ENCODE measurements at regions not wholly inside any gene's neighbourhood (a gene's known extent, or its start where the extent isn't known, plus 50 kb on each side); places are given as distances from the start of the nearest gene placed in this dataset.

GRCh38 chr13:88042489-88042888 is 371.3 kb downstream of the SLITRK5 start:
- Histone ChIP-seq H3K36me3 (ENCODE audit: insufficient read depth, low read length) (no peaks in the 10 kb centered on the region), H3K9me3 (ENCODE audit: low read depth, low read length) (peaks cover 2% of the 10 kb centered on the region), H3K4me3 (ENCODE audit: insufficient read depth, low read length) (no peak overlapping the region), H4K20me1 (ENCODE audit: insufficient read depth, low read length) (no peaks in the 10 kb centered on the region), H3K27me3 (ENCODE audit: insufficient read depth, low read length) (no peaks in the 10 kb centered on the region), H3K4me1 (ENCODE audit: insufficient read depth, low read length) (no peaks in the 10 kb centered on the region), H3K79me2 (ENCODE audit: insufficient read depth, low read length) (no peaks in the 10 kb centered on the region), H3K4me2 (ENCODE audit: insufficient read depth, low read length) (no peak overlapping the region), H3K27ac (ENCODE audit: low read depth, low read length) (no peak overlapping the region), H2AFZ (ENCODE audit: low read length) (no peak overlapping the region)
- TF ChIP-seq CTCF (IDR thresholded peaks at IDR 0.05; ENCODE audit: extremely low read depth, low read depth, low read length): no peak
- DNase-seq (ENCODE audit: insufficient read length, low spot score, missing footprints): no peak

- H3K36me3 ChIP-seq (ENCODE audit: insufficient read depth, low read length): no peaks in the 10 kb centered on the region
- no peak overlapping the region for H3K4me3 ChIP-seq (ENCODE audit: insufficient read depth, low read length)
- no peaks in the 10 kb centered on the region for H3K27me3 ChIP-seq (ENCODE audit: insufficient read depth, low read length)
- H3K27ac ChIP-seq (ENCODE audit: low read depth, low read length): no peak overlapping the region
- TF ChIP-seq CTCF (IDR thresholded peaks at IDR 0.05; ENCODE audit: extremely low read depth, low read depth, low read length): no peak
- H3K4me2 ChIP-seq (ENCODE audit: insufficient read depth, low read length): no peak overlapping the region
- DNase-seq (ENCODE audit: insufficient read length, low spot score, missing footprints): no peak
- no peaks in the 10 kb centered on the region for H4K20me1 ChIP-seq (ENCODE audit: insufficient read depth, low read length)
- H3K79me2 ChIP-seq (ENCODE audit: insufficient read depth, low read length): no peaks in the 10 kb centered on the region
- peaks cover 3% of the 10 kb centered on the region for H3K9me3 ChIP-seq (ENCODE audit: low read depth, low read length)
- no peaks in the 10 kb centered on the region for H3K4me1 ChIP-seq (ENCODE audit: insufficient read depth, low read length)
- H2AFZ ChIP-seq (ENCODE audit: low read length): no peak overlapping the region
Measured at GRCh38 chr13:88051746-88052482, 380.7 kb downstream of the SLITRK5 start.

GRCh38 chr13:88063741-88064140 is 392.6 kb downstream of the SLITRK5 start:
- H4K20me1 ChIP-seq (ENCODE audit: insufficient read depth, low read length): no peaks in the 10 kb centered on the region
- H3K27ac ChIP-seq (ENCODE audit: low read depth, low read length): no peak overlapping the region
- no peak overlapping the region for H2AFZ ChIP-seq (ENCODE audit: low read length)
- H3K9me3 ChIP-seq (ENCODE audit: low read depth, low read length): peaks cover 2% of the 10 kb centered on the region
- DNase-seq (ENCODE audit: insufficient read length, low spot score, missing footprints): no peak
- no peaks in the 10 kb centered on the region for H3K4me1 ChIP-seq (ENCODE audit: insufficient read depth, low read length)
- no peak for TF ChIP-seq CTCF (IDR thresholded peaks at IDR 0.05; ENCODE audit: extremely low read depth, low read depth, low read length)
- H3K27me3 ChIP-seq (ENCODE audit: insufficient read depth, low read length): no peaks in the 10 kb centered on the region
- H3K4me3 ChIP-seq (ENCODE audit: insufficient read depth, low read length): no peak overlapping the region
- H3K36me3 ChIP-seq (ENCODE audit: insufficient read depth, low read length): no peaks in the 10 kb centered on the region
- no peak overlapping the region for H3K4me2 ChIP-seq (ENCODE audit: insufficient read depth, low read length)
- no peaks in the 10 kb centered on the region for H3K79me2 ChIP-seq (ENCODE audit: insufficient read depth, low read length)

GRCh38 chr13:88066847-88067246 is 395.7 kb downstream of the SLITRK5 start:
- no peak for DNase-seq (ENCODE audit: insufficient read length, low spot score, missing footprints)
- no peak overlapping the region for H3K27ac ChIP-seq (ENCODE audit: low read depth, low read length)
- H3K79me2 ChIP-seq (ENCODE audit: insufficient read depth, low read length): no peaks in the 10 kb centered on the region
- no peaks in the 10 kb centered on the region for H4K20me1 ChIP-seq (ENCODE audit: insufficient read depth, low read length)
- no peak overlapping the region for H2AFZ ChIP-seq (ENCODE audit: low read length)
- TF ChIP-seq CTCF (IDR thresholded peaks at IDR 0.05; ENCODE audit: extremely low read depth, low read depth, low read length): no peak
- no peaks in the 10 kb centered on the region for H3K36me3 ChIP-seq (ENCODE audit: insufficient read depth, low read length)
- no peaks in the 10 kb centered on the region for H3K4me1 ChIP-seq (ENCODE audit: insufficient read depth, low read length)
- no peak overlapping the region for H3K4me3 ChIP-seq (ENCODE audit: insufficient read depth, low read length)
- no peak overlapping the region for H3K4me2 ChIP-seq (ENCODE audit: insufficient read depth, low read length)
- no peaks in the 10 kb centered on the region for H3K27me3 ChIP-seq (ENCODE audit: insufficient read depth, low read length)
- H3K9me3 ChIP-seq (ENCODE audit: low read depth, low read length): peaks cover under 1% of the 10 kb centered on the region

Data from osteoblast (primary cell).